HEK293T (cell line): ENCODE measurements at regions not wholly inside any gene's neighbourhood (a gene's known extent, or its start where the extent isn't known, plus 50 kb on each side); places are given as distances from the start of the nearest gene placed in this dataset.

Source experiments
- CTCF ChIA-PET: fragments of 350-600 bp; formaldehyde crosslinking; extraction: SDS; loops from one replicate; lab custom pipeline; 2021; ENCODE audit warnings: antibody characterized with exemption, inconsistent platforms; lab: Yijun Ruan, JAX
- POLR2A ChIA-PET: fragments of 350-600 bp; formaldehyde crosslinking; extraction: SDS; loops from one replicate; lab custom pipeline; 2020; ENCODE audit warnings: antibody characterized with exemption, inconsistent platforms; lab: Yijun Ruan, JAX
- DNase-seq: peaks from one replicate; pipeline ENCODE4 v3.0.0; 2012; ENCODE audit warnings: mixed read lengths; ENCODE audit errors: extremely low spot score
- ARNT ChIP-seq: fragments of 450-650 bp; IDR thresholded peaks from 2 replicates; pipeline ENCODE4 v1.6.1; 2017; ENCODE audit warnings: mild to moderate bottlenecking
- BHLHE40 ChIP-seq: fragments of 450-650 bp; IDR thresholded peaks from 2 replicates; pipeline ENCODE4 v1.6.1; 2016; ENCODE audit warnings: mild to moderate bottlenecking, moderate library complexity, borderline replicate concordance
- CTBP1 ChIP-seq: fragments of 450-650 bp; IDR thresholded peaks from 2 replicates; pipeline ENCODE4 v1.6.1; 2016; ENCODE audit warnings: borderline replicate concordance
- ELF4 ChIP-seq: fragments of 450-650 bp; IDR thresholded peaks from 2 replicates; pipeline ENCODE4 v1.6.1; 2017; ENCODE audit warnings: antibody characterized with exemption
- FOXA1 ChIP-seq: fragments of 450-650 bp; IDR thresholded peaks from 2 replicates; pipeline ENCODE4 v1.6.1; 2016; ENCODE audit warnings: mild to moderate bottlenecking
- FOXK2 ChIP-seq: fragments of 450-650 bp; IDR thresholded peaks from 2 replicates; pipeline ENCODE4 v1.6.1; 2016; ENCODE audit warnings: mild to moderate bottlenecking
- FOXM1 ChIP-seq: fragments of 450-650 bp; IDR thresholded peaks from 2 replicates; pipeline ENCODE4 v1.6.1; 2017; ENCODE audit warnings: mild to moderate bottlenecking, borderline replicate concordance
- HDGF ChIP-seq: fragments of 450-650 bp; IDR thresholded peaks from 2 replicates; pipeline ENCODE4 v1.6.1; 2017; ENCODE audit warnings: antibody characterized with exemption, borderline replicate concordance
- L3MBTL2 ChIP-seq: fragments of 450-650 bp; conservative IDR thresholded peaks from 2 replicates; pipeline ENCODE4 v1.6.1; 2016; ENCODE audit warnings: mild to moderate bottlenecking
- LEF1 ChIP-seq: fragments of 450-650 bp; IDR thresholded peaks from 2 replicates; pipeline ENCODE4 v1.6.1; 2017; ENCODE audit warnings: mild to moderate bottlenecking, borderline replicate concordance
- NFRKB ChIP-seq: fragments of 450-650 bp; IDR thresholded peaks from 2 replicates; pipeline ENCODE4 v1.6.1; 2016; ENCODE audit warnings: mild to moderate bottlenecking, moderate library complexity
- PKNOX1 ChIP-seq: fragments of 450-650 bp; IDR thresholded peaks from 2 replicates; pipeline ENCODE4 v1.6.1; 2016
- SP1 ChIP-seq: fragments of 450-650 bp; IDR thresholded peaks from 2 replicates; pipeline ENCODE4 v1.6.1; 2017
- SUZ12 ChIP-seq: fragments of 450-650 bp; IDR thresholded peaks from 2 replicates; pipeline ENCODE4 v1.6.1; 2016; ENCODE audit warnings: mild to moderate bottlenecking
- TARDBP ChIP-seq: fragments of 450-650 bp; IDR thresholded peaks from 2 replicates; pipeline ENCODE4 v1.6.1; 2016
- ZNF384 ChIP-seq: fragments of 450-650 bp; IDR thresholded peaks from 2 replicates; pipeline ENCODE4 v1.6.1; 2016

DNA sequence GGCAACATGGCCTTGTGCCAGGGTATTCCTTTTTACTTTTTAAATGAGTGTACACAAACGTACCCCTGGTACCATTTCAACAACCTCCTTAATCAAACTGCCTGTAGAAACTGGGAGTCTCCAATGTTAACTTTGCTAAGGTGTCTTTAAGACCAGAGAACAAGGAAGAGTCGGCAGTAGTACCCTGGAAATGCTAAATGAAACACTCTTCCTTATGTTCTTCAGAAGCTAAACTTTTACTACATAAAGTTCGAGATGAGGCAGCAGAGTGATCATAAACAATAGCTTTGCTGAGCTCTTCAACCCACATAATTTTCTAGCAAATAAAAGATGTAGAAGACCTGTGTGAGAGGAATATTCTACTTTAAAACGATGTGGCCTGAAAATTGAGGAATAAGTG, 297.7 kb upstream of the NRIP1 start:
- ChIA-PET POLR2A (no interaction called here), CTCF (no interaction called here)
- no peak for DNase-seq
- TF ChIP-seq FOXM1 (no peak), PKNOX1 (no peak), SUZ12 (no peak), FOXK2 (no peak), ZNF384 (no peak), LEF1 (no peak), L3MBTL2 (no peak), SP1 (no peak), TARDBP (no peak), HDGF (no peak), CTBP1 (no peak), ELF4 (no peak), BHLHE40 (no peak), FOXA1 (no peak), NFRKB (no peak), ARNT (no peak)

DNA sequence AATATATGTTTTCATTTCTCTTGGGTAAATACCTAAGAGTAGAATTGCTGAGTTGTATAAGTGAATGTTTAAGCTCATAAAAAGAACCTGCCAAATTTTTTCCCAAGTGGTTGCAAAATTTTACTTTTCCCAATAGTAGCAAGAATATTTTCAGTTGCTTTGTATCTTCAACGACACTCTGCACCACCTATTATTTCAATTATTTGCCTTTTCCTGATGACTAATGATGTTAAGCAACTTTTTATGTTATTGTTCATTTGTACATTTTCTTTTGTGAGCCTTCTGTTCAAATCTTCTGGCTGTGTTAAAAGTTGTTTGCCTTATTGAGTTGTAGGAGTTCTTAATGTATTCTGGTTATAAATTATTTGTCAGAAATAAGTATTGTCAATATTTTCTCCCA, 299.1 kb upstream of the NRIP1 start:
- CTCF ChIA-PET = no interaction called here
- no peak for DNase-seq
- TF ChIP-seq PKNOX1 = no peak
- TF ChIP-seq LEF1 = no peak
- no peak for TF ChIP-seq ELF4
- no peak for TF ChIP-seq HDGF
- TF ChIP-seq SP1 = no peak
- no peak for TF ChIP-seq BHLHE40
- no peak for TF ChIP-seq TARDBP
- TF ChIP-seq FOXA1 = no peak
- TF ChIP-seq CTBP1 = no peak
- TF ChIP-seq NFRKB = no peak
- no peak for TF ChIP-seq FOXK2
- no peak for TF ChIP-seq ZNF384
- POLR2A ChIA-PET = no interaction called here

DNA sequence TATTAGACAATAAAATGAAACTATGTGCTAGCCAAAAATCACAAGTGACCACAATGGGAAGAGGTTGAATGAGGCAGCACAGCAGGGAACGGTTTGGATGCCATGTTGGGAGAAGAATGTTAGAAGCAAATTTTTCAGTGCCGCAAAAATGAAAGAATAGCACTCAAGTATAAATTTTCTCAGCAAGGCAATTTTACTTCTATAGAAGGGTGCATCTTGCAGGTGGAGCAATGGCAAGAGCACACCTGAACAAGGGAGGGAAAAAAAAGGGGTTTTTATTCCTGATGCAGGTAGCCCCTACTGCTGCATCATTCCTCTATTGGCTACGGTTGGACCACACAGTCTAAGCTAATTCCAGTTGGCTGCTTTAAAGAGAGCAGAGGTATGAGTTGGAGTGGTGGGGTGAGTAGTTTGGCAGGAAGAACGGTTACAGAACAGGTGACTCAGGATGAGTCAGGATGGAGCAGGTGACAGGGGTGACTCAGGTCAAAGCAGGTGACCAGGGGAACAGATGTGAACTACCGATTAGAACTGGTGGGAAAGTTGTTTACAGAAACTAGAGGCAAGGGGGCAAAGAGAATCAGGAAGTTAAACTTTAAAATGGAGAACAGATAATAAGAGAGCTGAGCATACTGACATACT, 301.1 kb upstream of the NRIP1 start:
- no peak for DNase-seq
- no peak for TF ChIP-seq ZNF384
- ChIA-PET CTCF (no interaction called here), POLR2A (no interaction called here)

- TF ChIP-seq ARNT (no peak), FOXA1 (no peak), SUZ12 (no peak), NFRKB (no peak), HDGF (no peak), LEF1 (no peak), L3MBTL2 (no peak)
- DNase-seq = no peak
- ChIA-PET POLR2A (no interaction called here), CTCF (no interaction called here)
These were observed 301.8 kb upstream of the NRIP1 start for GRCh38 chr21:15366555-15366954.

DNA sequence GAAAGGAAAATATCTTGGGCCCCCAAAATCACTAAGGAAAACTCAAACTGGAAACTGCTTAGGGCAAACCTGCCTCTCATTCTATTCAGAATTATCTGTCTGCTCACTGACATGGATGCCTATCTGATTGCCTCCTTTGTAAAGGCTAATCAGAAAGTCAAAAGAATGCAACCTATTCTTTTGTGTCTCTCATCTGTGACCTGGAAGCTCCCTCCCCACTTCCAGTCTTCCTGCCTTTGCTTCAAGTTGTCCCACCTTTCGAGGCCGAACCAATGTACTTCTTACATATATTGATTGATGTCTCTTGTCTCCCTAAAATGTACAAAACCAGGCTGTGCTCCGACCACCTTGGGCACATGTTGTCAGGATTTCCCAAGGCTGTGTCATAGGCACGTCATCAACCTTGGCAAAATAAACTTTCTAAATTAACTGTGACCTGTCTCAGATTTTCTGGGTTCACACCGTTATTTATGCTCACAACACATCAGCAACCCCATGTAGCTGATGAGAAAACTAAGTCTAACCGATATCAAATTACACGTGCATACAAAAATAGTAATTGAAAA, 302.3 kb upstream of the NRIP1 start:
- DNase-seq = no peak
- POLR2A ChIA-PET = no interaction called here
- TF ChIP-seq HDGF = no peak
- CTCF ChIA-PET = no interaction called here

GRCh38 chr21:15370462-15370975, 305.7 kb upstream of the NRIP1 start:
- no peak for DNase-seq
- CTCF ChIA-PET = no interaction called here
- TF ChIP-seq L3MBTL2 (no peak), PKNOX1 (no peak), TARDBP (no peak), FOXK2 (no peak), ELF4 (no peak), HDGF (no peak), LEF1 (no peak), NFRKB (no peak), FOXA1 (no peak), FOXM1 (no peak)
- POLR2A ChIA-PET = no interaction called here

GRCh38 chr21:15373941-15374340, 309.1 kb upstream of the NRIP1 start:
- DNase-seq = no peak
- ChIA-PET POLR2A (no interaction called here), CTCF (no interaction called here)
- no peak for TF ChIP-seq TARDBP
- no peak for TF ChIP-seq FOXA1
- no peak for TF ChIP-seq PKNOX1
- no peak for TF ChIP-seq BHLHE40
- no peak for TF ChIP-seq ARNT
- no peak for TF ChIP-seq LEF1
- TF ChIP-seq ELF4 = no peak
- no peak for TF ChIP-seq SP1
- no peak for TF ChIP-seq NFRKB
- no peak for TF ChIP-seq ZNF384
- no peak for TF ChIP-seq L3MBTL2
- TF ChIP-seq SUZ12 = no peak
- TF ChIP-seq FOXK2 = no peak
